AG04450 (cell line): ENCODE measurements at regions not wholly inside any gene's neighbourhood (a gene's known extent, or its start where the extent isn't known, plus 50 kb on each side); places are given as distances from the start of the nearest gene placed in this dataset.

Source experiments
- CTCF ChIA-PET: fragments of 300-600, 350-600 bp; formaldehyde crosslinking; extraction: SDS; loops from one replicate; lab custom pipeline; 2022; ENCODE audit warnings: antibody characterized with exemption, inconsistent platforms; lab: Charles Lee
- POLR2A ChIA-PET: fragments of 350-600 bp; formaldehyde crosslinking; extraction: SDS; loops from one replicate; lab custom pipeline; 2021; ENCODE audit warnings: antibody characterized with exemption, inconsistent platforms; lab: Yijun Ruan, JAX
- DNase-seq: peaks from one replicate; pipeline ENCODE4 v3.0.0-alpha.2; 2011; ENCODE audit warnings: low read depth, low spot score
- H3K27ac ChIP-seq: one replicate; pipeline ENCODE4 v1.5.1; 2012; ENCODE audit warnings: low read depth, low read length, control low read depth
- H3K27me3 ChIP-seq: one replicate; pipeline ENCODE4 v1.6.0; 2012; ENCODE audit warnings: low read length; ENCODE audit not compliant: control insufficient read depth, insufficient read depth
- H3K4me3 ChIP-seq: 2 replicates; pipeline ENCODE4 v1.5.1; 2011; ENCODE audit warnings: mild to moderate bottlenecking, low read depth, low read length, control low read depth
- H3K9me3 ChIP-seq: 2 replicates; pipeline ENCODE4 v1.5.1; 2012; ENCODE audit warnings: low read length; ENCODE audit not compliant: control insufficient read depth, insufficient read depth
- CTCF ChIP-seq: IDR thresholded peaks from 2 replicates; pipeline ENCODE4 v1.5.1; 2011; ENCODE audit warnings: low read depth, low read length, control low read depth, inconsistent platforms

- H3K27me3 ChIP-seq = no peaks in the 10 kb centered on the region
- H3K4me3 ChIP-seq = no peak overlapping the region
- ChIA-PET POLR2A (no interaction called here), CTCF (no interaction called here)
- H3K9me3 ChIP-seq = no peaks in the 10 kb centered on the region
- no peak for TF ChIP-seq CTCF
- no peak overlapping the region for H3K27ac ChIP-seq
- no peak for DNase-seq
Observed at GRCh38 chr6:108742041-108742440, 106.2 kb upstream of the ARMC2 start.

DNA sequence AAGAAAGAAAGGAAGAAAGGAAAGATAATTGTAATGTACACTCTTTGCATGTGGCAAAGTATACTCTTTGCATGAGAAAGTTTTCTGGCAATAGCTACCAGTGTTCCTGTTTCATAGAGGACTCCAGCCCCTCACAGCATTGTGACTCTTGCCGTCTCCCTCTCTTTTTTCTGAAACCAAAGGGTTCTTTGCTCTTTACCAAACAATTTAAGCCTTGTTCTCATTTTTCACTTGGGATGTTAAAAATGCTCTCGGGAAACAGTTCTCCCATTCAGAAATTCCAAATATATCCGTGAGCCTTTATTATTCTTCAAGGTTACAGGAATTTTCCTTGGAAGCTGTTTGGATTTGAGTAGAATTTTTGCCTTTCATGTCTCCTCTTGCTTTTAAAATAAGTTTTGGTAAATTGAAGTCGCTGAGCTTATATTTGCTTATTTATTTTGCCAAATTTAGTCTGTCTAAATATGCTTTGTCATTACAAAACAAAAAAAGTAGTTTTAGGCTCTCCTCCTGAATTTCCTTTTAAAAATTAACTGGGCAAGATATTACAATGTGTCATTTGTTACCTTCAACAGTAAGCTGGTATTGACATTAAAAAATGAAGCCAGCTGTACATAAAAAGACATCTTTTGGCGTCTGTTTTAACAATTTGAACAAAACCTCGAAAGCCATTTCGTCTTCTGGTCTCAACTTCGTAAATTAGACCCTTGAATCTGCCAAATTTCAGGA is 103.8 kb upstream of the ARMC2 start:
- H3K4me3 ChIP-seq = no peak overlapping the region
- H3K27me3 ChIP-seq = no peaks in the 10 kb centered on the region
- no peak for DNase-seq
- ChIA-PET POLR2A (no interaction called here), CTCF (interaction anchor here (0.5 to 0.6 kb wide), 2 partner anchors 13 to 92 kb away, joined by 3 to 4 read pairs; no protein-coding TSS in a partner anchor)
- no peak for TF ChIP-seq CTCF
- no peak overlapping the region for H3K27ac ChIP-seq
- no peaks in the 10 kb centered on the region for H3K9me3 ChIP-seq

DNA sequence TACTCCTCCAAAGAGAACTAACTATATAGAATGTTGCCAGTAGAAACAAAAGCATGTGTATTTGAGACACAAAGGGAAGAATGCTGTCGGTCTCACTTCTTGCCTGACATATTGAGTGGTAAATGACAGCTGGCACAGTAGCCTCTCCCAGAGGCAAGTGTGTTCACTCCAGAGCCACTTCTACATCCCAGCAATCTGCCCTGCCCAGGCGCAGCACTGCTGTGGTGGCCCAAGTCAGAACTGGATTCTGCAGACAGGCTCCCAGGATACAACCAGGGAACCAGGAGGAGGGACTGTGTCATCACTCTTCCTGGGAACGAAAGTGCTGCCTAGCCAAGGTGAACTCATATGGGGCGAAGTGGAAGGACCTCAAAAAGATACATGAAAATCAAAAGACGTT is 103.2 kb upstream of the ARMC2 start:
- TF ChIP-seq CTCF = no peak
- POLR2A ChIA-PET = no interaction called here
- no peak overlapping the region for H3K27ac ChIP-seq
- no peak overlapping the region for H3K4me3 ChIP-seq
- H3K9me3 ChIP-seq = no peaks in the 10 kb centered on the region
- no peaks in the 10 kb centered on the region for H3K27me3 ChIP-seq
- CTCF ChIA-PET = no interaction called here
- DNase-seq = no peak

DNA sequence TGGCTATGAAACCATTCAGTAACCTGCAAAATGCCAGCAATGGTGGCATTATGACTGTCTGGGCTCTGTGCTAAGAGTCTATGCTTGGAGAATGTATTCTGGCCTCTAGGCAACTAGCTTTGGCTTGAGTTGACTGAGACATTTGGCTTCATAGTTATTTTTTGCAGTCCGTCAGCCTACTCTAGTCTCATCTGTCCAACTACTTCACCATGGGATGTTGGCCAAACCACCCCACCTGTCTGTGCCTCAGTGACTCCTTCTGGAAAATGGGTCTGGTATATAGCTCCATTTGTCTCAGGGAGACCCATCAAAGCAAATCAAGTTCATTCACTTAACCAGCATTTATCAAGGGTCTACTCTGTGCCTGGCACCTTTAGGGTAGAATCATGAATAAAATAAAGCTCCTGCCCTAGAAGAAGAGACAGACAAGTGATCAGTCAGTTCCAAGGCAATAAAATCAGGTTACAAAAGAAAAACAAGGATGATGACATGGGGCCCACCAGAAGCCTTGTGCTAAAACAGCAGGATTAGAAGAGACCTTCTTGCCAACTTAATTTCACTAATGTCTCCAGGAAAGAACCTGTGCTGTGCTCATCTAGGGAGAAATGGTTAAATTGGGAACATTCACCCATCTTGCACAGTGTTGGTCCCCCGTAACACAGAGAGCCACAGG is 102.4 kb upstream of the ARMC2 start:
- CTCF ChIA-PET = no interaction called here
- H3K27me3 ChIP-seq = no peaks in the 10 kb centered on the region
- POLR2A ChIA-PET = no interaction called here
- no peaks in the 10 kb centered on the region for H3K9me3 ChIP-seq
- no peak overlapping the region for H3K27ac ChIP-seq
- no peak for DNase-seq
- H3K4me3 ChIP-seq = no peak overlapping the region
- TF ChIP-seq CTCF = no peak

GRCh38 chr6:108746366-108746765 is 101.9 kb upstream of the ARMC2 start:
- H3K27me3 ChIP-seq = no peaks in the 10 kb centered on the region
- no peaks in the 10 kb centered on the region for H3K9me3 ChIP-seq
- no peak for DNase-seq
- ChIA-PET POLR2A (no interaction called here), CTCF (no interaction called here)
- H3K4me3 ChIP-seq = no peak overlapping the region
- no peak overlapping the region for H3K27ac ChIP-seq
- TF ChIP-seq CTCF = no peak
